DOHH2 (cell line): ENCODE measurements at regions not wholly inside any gene's neighbourhood (a gene's known extent, or its start where the extent isn't known, plus 50 kb on each side); places are given as distances from the start of the nearest gene placed in this dataset.

Experiments used
- CTCF ChIP-seq: fragments of 200-600 bp; sonication (generic); IDR thresholded peaks from one replicate; pipeline ENCODE4 v1.5.1; 2014; ENCODE audit warnings: antibody characterized with exemption, mild to moderate bottlenecking, low read depth, low read length; ENCODE audit not compliant: poor library complexity, severe bottlenecking
- EZH2phosphoT487 ChIP-seq: fragments of 200-600 bp; sonication (generic); IDR thresholded peaks from 2 replicates; pipeline ENCODE4 v1.6.1; 2017; ENCODE audit warnings: borderline replicate concordance, mild to moderate bottlenecking, antibody characterized with exemption, low read length, moderate library complexity, mixed read lengths

GRCh38 chr17:34443619-34444469 is 80.8 kb upstream of the CCL1 start:
- TF ChIP-seq CTCF = no peak
- no peak for TF ChIP-seq EZH2phosphoT487
